ENCODE measurements at regions not wholly inside any gene's neighbourhood (a gene's known extent, or its start where the extent isn't known, plus 50 kb on each side); places are given as distances from the start of the nearest gene placed in this dataset.

- TF ChIP-seq, protein P1, sequence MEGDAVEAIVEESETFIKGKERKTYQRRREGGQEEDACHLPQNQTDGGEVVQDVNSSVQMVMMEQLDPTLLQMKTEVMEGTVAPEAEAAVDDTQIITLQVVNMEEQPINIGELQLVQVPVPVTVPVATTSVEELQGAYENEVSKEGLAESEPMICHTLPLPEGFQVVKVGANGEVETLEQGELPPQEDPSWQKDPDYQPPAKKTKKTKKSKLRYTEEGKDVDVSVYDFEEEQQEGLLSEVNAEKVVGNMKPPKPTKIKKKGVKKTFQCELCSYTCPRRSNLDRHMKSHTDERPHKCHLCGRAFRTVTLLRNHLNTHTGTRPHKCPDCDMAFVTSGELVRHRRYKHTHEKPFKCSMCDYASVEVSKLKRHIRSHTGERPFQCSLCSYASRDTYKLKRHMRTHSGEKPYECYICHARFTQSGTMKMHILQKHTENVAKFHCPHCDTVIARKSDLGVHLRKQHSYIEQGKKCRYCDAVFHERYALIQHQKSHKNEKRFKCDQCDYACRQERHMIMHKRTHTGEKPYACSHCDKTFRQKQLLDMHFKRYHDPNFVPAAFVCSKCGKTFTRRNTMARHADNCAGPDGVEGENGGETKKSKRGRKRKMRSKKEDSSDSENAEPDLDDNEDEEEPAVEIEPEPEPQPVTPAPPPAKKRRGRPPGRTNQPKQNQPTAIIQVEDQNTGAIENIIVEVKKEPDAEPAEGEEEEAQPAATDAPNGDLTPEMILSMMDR (conservative IDR thresholded peaks at IDR 0.05): no peak
- no peak for TF ChIP-seq ZFX (IDR thresholded peaks at IDR 0.05)
- no peak overlapping the region for H3K27ac ChIP-seq
These were observed 79.4 kb upstream of the PLEKHG7 start for GRCh38 chr12:92623386-92623785.

GRCh38 chr12:92621833-92622232 lies 81.0 kb upstream of the PLEKHG7 start:
- no peak overlapping the region for H3K27ac ChIP-seq
- no peak for TF ChIP-seq ZFX (IDR thresholded peaks at IDR 0.05)
- TF ChIP-seq, protein P1 (conservative IDR thresholded peaks at IDR 0.05): no peak

DNA sequence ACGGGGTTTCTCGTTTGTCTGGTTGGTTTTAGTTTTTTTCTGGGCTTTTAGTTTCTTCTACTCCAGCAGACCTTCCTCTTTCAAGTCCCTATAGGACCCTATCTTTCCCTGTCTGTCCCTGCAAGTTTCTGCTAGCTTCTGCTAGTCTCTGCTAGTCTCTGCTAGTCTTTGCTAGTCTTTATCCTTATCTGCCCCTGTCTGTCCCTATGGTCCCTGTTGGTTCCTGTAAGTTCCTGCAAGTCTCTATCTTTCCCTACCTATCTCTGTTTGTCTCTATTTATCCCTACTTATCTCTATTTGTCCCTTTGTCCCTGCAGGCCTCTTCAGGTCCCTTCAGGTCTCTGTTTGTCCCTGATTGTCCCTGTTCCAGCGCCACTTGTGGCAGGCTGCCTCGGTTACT lies 81.5 kb upstream of the PLEKHG7 start:
- TF ChIP-seq ZFX (IDR thresholded peaks at IDR 0.05): no peak
- TF ChIP-seq, protein P1 (conservative IDR thresholded peaks at IDR 0.05): no peak
- H3K27ac ChIP-seq: no peak overlapping the region

- H3K27ac ChIP-seq: no peak overlapping the region
- TF ChIP-seq, protein P1 (conservative IDR thresholded peaks at IDR 0.05): no peak
- TF ChIP-seq ZFX (IDR thresholded peaks at IDR 0.05): no peak
These were observed 82.8 kb upstream of the PLEKHG7 start for GRCh38 chr12:92619730-92620684.

DNA sequence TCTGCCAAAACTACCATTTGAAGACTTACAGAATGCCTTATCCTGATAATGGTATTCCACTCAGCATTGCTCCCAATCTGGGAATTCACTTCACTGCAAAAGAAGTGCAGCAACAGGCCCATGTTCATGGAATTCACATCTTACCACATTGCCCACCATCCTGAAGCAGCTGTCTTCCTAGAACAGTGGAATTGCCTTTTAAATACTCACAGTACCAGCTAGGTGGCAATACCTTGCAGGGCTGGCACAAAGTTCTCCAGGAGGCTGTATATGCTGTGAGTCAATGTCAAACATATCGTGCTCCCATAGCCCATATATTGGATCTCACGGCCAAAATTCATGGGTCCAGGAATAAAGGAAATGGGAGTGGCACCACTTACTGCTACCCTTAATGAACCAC lies 83.8 kb upstream of the PLEKHG7 start:
- H3K27ac ChIP-seq: no peak overlapping the region
- TF ChIP-seq, protein P1 (conservative IDR thresholded peaks at IDR 0.05): no peak
- no peak for TF ChIP-seq ZFX (IDR thresholded peaks at IDR 0.05)

GRCh38 chr12:92615703-92616102 lies 87.1 kb upstream of the PLEKHG7 start:
- H3K27ac ChIP-seq: no peak overlapping the region
- TF ChIP-seq, protein P1 (conservative IDR thresholded peaks at IDR 0.05): no peak
- TF ChIP-seq ZFX (IDR thresholded peaks at IDR 0.05): no peak

- H3K27ac ChIP-seq: no peak overlapping the region
- TF ChIP-seq ZFX (IDR thresholded peaks at IDR 0.05): no peak
- TF ChIP-seq, protein P1 (conservative IDR thresholded peaks at IDR 0.05): no peak
These were observed 87.7 kb upstream of the PLEKHG7 start for GRCh38 chr12:92615086-92615485.
